GM21529 (cell line): ENCODE measurements at regions not wholly inside any gene's neighbourhood (a gene's known extent, or its start where the extent isn't known, plus 50 kb on each side); places are given as distances from the start of the nearest gene placed in this dataset.
"Not testable (repeated sequence)": the region's sequence is repeated elsewhere in the genome, so short reads cannot be mapped to it uniquely, and the experiment has no call there.

Experiments used
- ATAC-seq: cut with Tn5 transposase; IDR thresholded peaks from one replicate; pipeline ENCODE4 v1.9.1; 2021; ENCODE audit not compliant: unreplicated experiment

GRCh38 chr5:72654231-72654630 is 147.0 kb upstream of the ZNF366 start:
- no peak for ATAC-seq

- ATAC-seq: no peak
Measured at GRCh38 chr5:72653586-72653985, 146.4 kb upstream of the ZNF366 start.

- no peak for ATAC-seq
Measured at GRCh38 chr5:72651779-72652178, 144.6 kb upstream of the ZNF366 start.

- no peak for ATAC-seq
Measured at GRCh38 chr5:72651109-72651508, 143.9 kb upstream of the ZNF366 start.

GRCh38 chr5:72649449-72649848 is 142.2 kb upstream of the ZNF366 start:
- ATAC-seq: no peak

GRCh38 chr5:72648480-72648879 is 141.3 kb upstream of the ZNF366 start:
- no peak for ATAC-seq

GRCh38 chr5:72647806-72648205 is 140.6 kb upstream of the ZNF366 start:
- no peak for ATAC-seq

GRCh38 chr5:72646246-72646866 is 139.1 kb upstream of the ZNF366 start:
- ATAC-seq: no peak

GRCh38 chr5:72645064-72645846 is 138.0 kb upstream of the ZNF366 start:
- ATAC-seq: no peak

- no peak for ATAC-seq
Measured at GRCh38 chr5:72644296-72644695, 137.1 kb upstream of the ZNF366 start.

GRCh38 chr5:72641164-72641563 is 134.0 kb upstream of the ZNF366 start:
- ATAC-seq: no peak

GRCh38 chr5:72637058-72637457 is 129.8 kb upstream of the ZNF366 start:
- ATAC-seq: no peak

GRCh38 chr5:72636565-72636964 is 129.4 kb upstream of the ZNF366 start:
- not testable (repeated sequence) for ATAC-seq

GRCh38 chr5:72634444-72634843 is 127.2 kb upstream of the ZNF366 start:
- ATAC-seq: no peak

GRCh38 chr5:72633649-72634048 is 126.4 kb upstream of the ZNF366 start:
- no peak for ATAC-seq

GRCh38 chr5:72633041-72633445 is 125.8 kb upstream of the ZNF366 start:
- no peak for ATAC-seq

- ATAC-seq: no peak
Measured at GRCh38 chr5:72630721-72631120, 123.5 kb upstream of the ZNF366 start.

- ATAC-seq: no peak
Measured at GRCh38 chr5:72630081-72630480, 122.9 kb upstream of the ZNF366 start.

GRCh38 chr5:72628771-72629371 is 121.7 kb upstream of the ZNF366 start:
- ATAC-seq: no peak

- no peak for ATAC-seq
Measured at GRCh38 chr5:72625332-72625731, 118.1 kb upstream of the ZNF366 start.

GRCh38 chr5:72624641-72625236 is 117.5 kb upstream of the ZNF366 start:
- no peak for ATAC-seq

GRCh38 chr5:72623936-72624335 is 116.7 kb upstream of the ZNF366 start:
- ATAC-seq: no peak
